ENCODE measurements at regions not wholly inside any gene's neighbourhood (a gene's known extent, or its start where the extent isn't known, plus 50 kb on each side); places are given as distances from the start of the nearest gene placed in this dataset.

- Mint-ChIP-seq H3K4me1 (no peaks in the 10 kb centered on the region), H3K4me3 (no peak overlapping the region), H3K36me3 (peaks cover 1% of the 10 kb centered on the region)
Observed at GRCh38 chr5:23234197-23234596, 273.2 kb upstream of the PRDM9 start.

GRCh38 chr5:23223846-23224245, 283.6 kb upstream of the PRDM9 start:
- H3K4me1 Mint-ChIP-seq: no peaks in the 10 kb centered on the region
- no peaks in the 10 kb centered on the region for H3K36me3 Mint-ChIP-seq
- H3K4me3 Mint-ChIP-seq: no peak overlapping the region
- no peaks in the 10 kb centered on the region for H3K27me3 Mint-ChIP-seq
- H3K9me3 Mint-ChIP-seq: peaks cover 0 to 4% (median 2%) of the 10 kb centered on the region in 3 donors
- H3K27ac Mint-ChIP-seq: no peak overlapping the region

More at GRCh38 chr5:23234197-23234596, 273.2 kb upstream of the PRDM9 start:
- no peaks in the 10 kb centered on the region for H3K27me3 Mint-ChIP-seq
- H3K9me3 Mint-ChIP-seq: peaks cover 2 to 15% (median 2%) of the 10 kb centered on the region in 3 donors
- H3K27ac Mint-ChIP-seq: no peak overlapping the region

GRCh38 chr5:23221831-23222230, 285.6 kb upstream of the PRDM9 start:
- Mint-ChIP-seq H3K4me3 (no peak overlapping the region), H3K36me3 (no peaks in the 10 kb centered on the region), H3K27me3 (no peaks in the 10 kb centered on the region), H3K9me3 (peaks cover 0 to 4% (median 2%) of the 10 kb centered on the region in 3 donors), H3K27ac (no peak overlapping the region), H3K4me1 (no peaks in the 10 kb centered on the region)

GRCh38 chr5:23217159-23217558, 290.2 kb upstream of the PRDM9 start:
- no peak overlapping the region for H3K4me3 Mint-ChIP-seq
- no peaks in the 10 kb centered on the region for H3K27me3 Mint-ChIP-seq
- peaks cover 2% of the 10 kb centered on the region for H3K36me3 Mint-ChIP-seq
- H3K4me1 Mint-ChIP-seq: no peaks in the 10 kb centered on the region
- no peak overlapping the region for H3K27ac Mint-ChIP-seq
- peaks cover 0 to 6% (median 2%) of the 10 kb centered on the region in 3 donors for H3K9me3 Mint-ChIP-seq

GRCh38 chr5:23216345-23216744, 291.1 kb upstream of the PRDM9 start:
- H3K27me3 Mint-ChIP-seq: no peaks in the 10 kb centered on the region
- no peak overlapping the region for H3K27ac Mint-ChIP-seq
- peaks cover 0 to 6% (median 2%) of the 10 kb centered on the region in 3 donors for H3K9me3 Mint-ChIP-seq
- peaks cover 2% of the 10 kb centered on the region for H3K36me3 Mint-ChIP-seq
- H3K4me1 Mint-ChIP-seq: no peaks in the 10 kb centered on the region
- no peak overlapping the region for H3K4me3 Mint-ChIP-seq

- H3K27me3 Mint-ChIP-seq: no peaks in the 10 kb centered on the region
- H3K4me1 Mint-ChIP-seq: peaks cover 0 to 4% (median 0%) of the 10 kb centered on the region in 3 donors
- peaks cover 0 to 3% (median 0%) of the 10 kb centered on the region in 3 donors for H3K9me3 Mint-ChIP-seq
- H3K36me3 Mint-ChIP-seq: no peaks in the 10 kb centered on the region
- H3K27ac Mint-ChIP-seq: no peak overlapping the region
- no peak overlapping the region for H3K4me3 Mint-ChIP-seq
Observed at GRCh38 chr5:23208959-23209431, 298.4 kb upstream of the PRDM9 start.

GRCh38 chr5:23204111-23204510, 303.3 kb upstream of the PRDM9 start:
- Mint-ChIP-seq H3K9me3 (no peaks in the 10 kb centered on the region), H3K36me3 (no peaks in the 10 kb centered on the region), H3K27me3 (no peaks in the 10 kb centered on the region), H3K27ac (no peak overlapping the region), H3K4me3 (no peak overlapping the region), H3K4me1 (peaks cover 0 to 4% (median 0%) of the 10 kb centered on the region in 3 donors)

- Mint-ChIP-seq H3K4me1 (no peaks in the 10 kb centered on the region), H3K4me3 (no peak overlapping the region), H3K9me3 (peaks cover 0 to 3% (median 0%) of the 10 kb centered on the region in 3 donors), H3K27me3 (no peaks in the 10 kb centered on the region), H3K27ac (no peak overlapping the region), H3K36me3 (no peaks in the 10 kb centered on the region)
Observed at GRCh38 chr5:23169660-23170416, 316.7 kb upstream of the CDH12 start.

GRCh38 chr5:23164971-23165370, 311.8 kb upstream of the CDH12 start:
- no peak overlapping the region for H3K4me3 Mint-ChIP-seq
- H3K27ac Mint-ChIP-seq: no peak overlapping the region
- no peaks in the 10 kb centered on the region for H3K9me3 Mint-ChIP-seq
- no peaks in the 10 kb centered on the region for H3K4me1 Mint-ChIP-seq
- no peaks in the 10 kb centered on the region for H3K36me3 Mint-ChIP-seq
- H3K27me3 Mint-ChIP-seq: no peaks in the 10 kb centered on the region

GRCh38 chr5:23158179-23158578, 305.0 kb upstream of the CDH12 start:
- Mint-ChIP-seq H3K27me3 (no peaks in the 10 kb centered on the region), H3K4me1 (no peaks in the 10 kb centered on the region), H3K27ac (peak overlapping the region in 1 of 3 donors; percentile 40), H3K9me3 (peaks cover 0 to 5% (median 2%) of the 10 kb centered on the region in 3 donors), H3K36me3 (no peaks in the 10 kb centered on the region), H3K4me3 (no peak overlapping the region)

- peaks cover 0 to 5% (median 2%) of the 10 kb centered on the region in 3 donors for H3K9me3 Mint-ChIP-seq
- H3K27me3 Mint-ChIP-seq: no peaks in the 10 kb centered on the region
- no peaks in the 10 kb centered on the region for H3K36me3 Mint-ChIP-seq
- H3K4me1 Mint-ChIP-seq: no peaks in the 10 kb centered on the region
- no peak overlapping the region for H3K4me3 Mint-ChIP-seq
- no peak overlapping the region for H3K27ac Mint-ChIP-seq
Observed at GRCh38 chr5:23157716-23158115, 304.6 kb upstream of the CDH12 start.

- Mint-ChIP-seq H3K9me3 (peaks cover 0 to 5% (median 2%) of the 10 kb centered on the region in 3 donors), H3K27ac (no peak overlapping the region), H3K4me1 (no peaks in the 10 kb centered on the region), H3K4me3 (no peak overlapping the region), H3K36me3 (no peaks in the 10 kb centered on the region), H3K27me3 (no peaks in the 10 kb centered on the region)
Observed at GRCh38 chr5:23157169-23157568, 304.0 kb upstream of the CDH12 start.

- H3K4me1 Mint-ChIP-seq: no peaks in the 10 kb centered on the region
- H3K27me3 Mint-ChIP-seq: no peaks in the 10 kb centered on the region
- no peaks in the 10 kb centered on the region for H3K36me3 Mint-ChIP-seq
- no peak overlapping the region for H3K27ac Mint-ChIP-seq
- no peak overlapping the region for H3K4me3 Mint-ChIP-seq
- H3K9me3 Mint-ChIP-seq: peaks cover 0 to 5% (median 3%) of the 10 kb centered on the region in 3 donors
Observed at GRCh38 chr5:23147625-23148024, 294.5 kb upstream of the CDH12 start.

GRCh38 chr5:23146183-23146582, 293.0 kb upstream of the CDH12 start:
- Mint-ChIP-seq H3K36me3 (no peaks in the 10 kb centered on the region), H3K9me3 (peaks cover 0 to 5% (median 3%) of the 10 kb centered on the region in 3 donors), H3K27me3 (no peaks in the 10 kb centered on the region), H3K4me3 (no peak overlapping the region), H3K27ac (no peak overlapping the region), H3K4me1 (no peaks in the 10 kb centered on the region)

GRCh38 chr5:23139338-23140171, 286.4 kb upstream of the CDH12 start:
- peaks cover 0 to 5% (median 0%) of the 10 kb centered on the region in 3 donors for H3K9me3 Mint-ChIP-seq
- H3K27ac Mint-ChIP-seq: no peak overlapping the region
- H3K4me3 Mint-ChIP-seq: no peak overlapping the region
- H3K27me3 Mint-ChIP-seq: no peaks in the 10 kb centered on the region
- no peaks in the 10 kb centered on the region for H3K4me1 Mint-ChIP-seq
- no peaks in the 10 kb centered on the region for H3K36me3 Mint-ChIP-seq
